K562 (cell line): ENCODE measurements at regions not wholly inside any gene's neighbourhood (a gene's known extent, or its start where the extent isn't known, plus 50 kb on each side); places are given as distances from the start of the nearest gene placed in this dataset.

Experiments used
- ATAC-seq: fragments of 200-7000 bp; cut with Tn5 transposase; 3 replicates; pipeline ENCODE4 v1.9.1; 2020; ENCODE audit warnings: moderate library complexity
- BruUV-seq: library from RNA; stranded (reverse); fragments of 400-500 nt; replicated peaks from 2 replicates; lab custom pipeline; 2021; lab: Mats Ljungman, UMichigan
- CTCF ChIA-PET: fragments of 300-600 bp; formaldehyde crosslinking; extraction: SDS; loops from one replicate; lab custom pipeline; 2021; ENCODE audit warnings: low intra/inter-chr PET ratio; lab: Yijun Ruan, JAX
- POLR2A ChIA-PET: fragments of 300-600, 350-650 bp; sonication (Branson Sonifier 250); formaldehyde crosslinking; extraction: SDS; loops from one replicate; lab custom pipeline; 2021; ENCODE audit warnings: antibody characterized with exemption, inconsistent platforms; lab: Yijun Ruan, JAX
- DNase-seq, 4 experiments: peaks; one replicate each; pipeline versions ENCODE4 v3.0.0 to v3.0.0-alpha.2; 2011 to 2018; ENCODE audit warnings: low spot score in 3 of 4, mixed read lengths in 3 of 4; ENCODE audit errors: extremely low read depth in 1 of 4
- FAIRE-seq: peaks from 2 replicates; lab custom pipeline; 2011; peaks lifted over from hg19 to GRCh38; lab: Jason Lieb, UNC
- H2AFZ ChIP-seq: 2 replicates; pipeline ENCODE4 v1.6.0; 2011; ENCODE audit warnings: low read depth, low read length, control low read depth, inconsistent platforms
- H3K27ac ChIP-seq: fragments of 200-600 bp; 3 replicates; pipeline ENCODE4 v1.8.0; 2011; ENCODE audit warnings: low read depth, mild to moderate bottlenecking, control low read depth, inconsistent platforms, low read length, moderate library complexity, mixed read lengths; ENCODE audit errors: extremely low read depth
- H3K27me3 ChIP-seq, 2 experiments: fragments of 300-600 bp in 1 of 2; 2 replicates in 1 of 2; 3 replicates in 1 of 2; pipeline versions ENCODE4 v1.6.0 to v1.8.0; 2011; ENCODE audit warnings: inconsistent platforms in 2 of 2, low read length in 2 of 2, mild to moderate bottlenecking in 1 of 2, mixed read lengths in 1 of 2, moderate library complexity in 1 of 2; ENCODE audit not compliant: control insufficient read depth in 2 of 2, insufficient read depth in 2 of 2
- H3K36me3 ChIP-seq: fragments of 300-600 bp; 3 replicates; pipeline ENCODE4 v1.8.0; 2011; ENCODE audit warnings: mild to moderate bottlenecking, low read length, inconsistent platforms; ENCODE audit not compliant: control insufficient read depth, insufficient read depth
- H3K4me1 ChIP-seq, 2 experiments: fragments of 200-600 bp in 1 of 2; replicated peaks in 1 of 2; 2 replicates in 1 of 2; 3 replicates in 1 of 2; pipeline versions ENCODE4 v1.5.1 to v1.8.0; 2011; ENCODE audit warnings: inconsistent platforms in 2 of 2, low read length in 2 of 2, mild to moderate bottlenecking in 1 of 2, mixed read lengths in 1 of 2, moderate library complexity in 1 of 2; ENCODE audit not compliant: control insufficient read depth in 2 of 2, insufficient read depth in 2 of 2
- H3K4me2 ChIP-seq: 2 replicates; pipeline ENCODE4 v1.6.1; 2011; ENCODE audit warnings: low read length, control low read depth, inconsistent platforms, mixed read lengths; ENCODE audit not compliant: insufficient read depth
- H3K4me3 ChIP-seq: fragments of 200-600 bp; sonication (generic), shearing (Covaris generic); 2 replicates; pipeline ENCODE4 v1.5.1; 2016; ENCODE audit warnings: control low read depth, inconsistent platforms
- H3K79me2 ChIP-seq: fragments of 200-600 bp; 3 replicates; pipeline ENCODE4 v1.8.0; 2011; ENCODE audit warnings: low read length, inconsistent platforms; ENCODE audit not compliant: control insufficient read depth, insufficient read depth
- H3K9ac ChIP-seq, 2 experiments: 2 replicates each; pipeline versions ENCODE4 v1.6.0 to v1.6.1; 2011; ENCODE audit warnings: low read depth in 2 of 2, low read length in 2 of 2, control low read depth in 1 of 2, inconsistent platforms in 1 of 2, mild to moderate bottlenecking in 1 of 2, mixed read lengths in 1 of 2; ENCODE audit not compliant: insufficient read depth in 1 of 2
- H3K9me1 ChIP-seq: one replicate; pipeline ENCODE4 v1.6.0; 2011; ENCODE audit warnings: inconsistent platforms, mild to moderate bottlenecking, low read length, moderate library complexity; ENCODE audit not compliant: control insufficient read depth, insufficient read depth
- H3K9me3 ChIP-seq: replicated peaks from 2 replicates; pipeline ENCODE4 v1.5.1; 2011; ENCODE audit warnings: low read depth, low read length, inconsistent platforms; ENCODE audit not compliant: control insufficient read depth, insufficient read depth
- H4K20me1 ChIP-seq: replicated peaks from 2 replicates; pipeline ENCODE4 v1.6.1; 2011; ENCODE audit warnings: low read length, inconsistent platforms, mixed read lengths; ENCODE audit not compliant: control insufficient read depth, insufficient read depth
- CHD7 ChIP-seq: fragments of 200-600 bp; sonication (generic); IDR thresholded peaks from one replicate; pipeline ENCODE4 v1.6.1; 2012; ENCODE audit warnings: mild to moderate bottlenecking, low read depth, low read length, inconsistent platforms
- MEF2A ChIP-seq: IDR thresholded peaks from 2 replicates; pipeline ENCODE4 v1.6.1; 2011; ENCODE audit warnings: low read depth, mild to moderate bottlenecking, low read length, moderate library complexity; ENCODE audit not compliant: control insufficient read depth
- MLX ChIP-seq, 2 experiments: fragments of 450-650 bp in 1 of 2; sonication (generic) in 1 of 2; formaldehyde crosslinking; conservative IDR thresholded peaks; 2 replicates each; pipeline versions ENCODE4 v1.4.0 to v1.8.1; 2020 to 2022; ENCODE audit warnings: mild to moderate bottlenecking in 1 of 2, missing genetic modification reagents in 1 of 2
- NR2F6 ChIP-seq: fragments of 450-650 bp; formaldehyde crosslinking; IDR thresholded peaks from 2 replicates; pipeline ENCODE4 v1.4.0; 2020; ENCODE audit warnings: mild to moderate bottlenecking
- RFX1 ChIP-seq: fragments of 450-650 bp; IDR thresholded peaks from 2 replicates; pipeline ENCODE4 v1.6.1; 2016; ENCODE audit warnings: mild to moderate bottlenecking, moderate library complexity
- SAFB2 ChIP-seq: fragments of 200-400 bp; formaldehyde crosslinking; IDR thresholded peaks from 2 replicates; pipeline ENCODE4 v1.6.1; 2018; ENCODE audit warnings: borderline replicate concordance, low read length, low read depth, moderate library complexity; ENCODE audit not compliant: severe bottlenecking
- SMC3 ChIP-seq: conservative IDR thresholded peaks from 2 replicates; pipeline ENCODE4 v1.6.1; 2011; ENCODE audit warnings: low read depth, low read length, improper control_type of control experiment; ENCODE audit not compliant: insufficient read depth
- ZNF184 ChIP-seq: sonication (generic); formaldehyde crosslinking; IDR thresholded peaks from 2 replicates; pipeline ENCODE4 v1.5.0; 2020; ENCODE audit warnings: missing genetic modification reagents
- ZNF324 ChIP-seq: fragments of 250-450 bp; sonication (Bioruptor Pico); IDR thresholded peaks from 2 replicates; pipeline ENCODE4 v1.4.0; 2020; ENCODE audit warnings: mild to moderate bottlenecking
- ZNF699 ChIP-seq: fragments of 250-450 bp; sonication (Bioruptor Pico); IDR thresholded peaks from 2 replicates; pipeline ENCODE4 v1.8.0; 2021; ENCODE audit warnings: mild to moderate bottlenecking, moderate library complexity; ENCODE audit not compliant: insufficient replicate concordance
- WGBS: fragments of 100-300 bp; shearing (Covaris generic); methylation state at CpG from one replicate; pipeline ENCODE4 v1.1.6; 2016; ENCODE audit warnings: low coverage, mixed read lengths; ENCODE audit not compliant: insufficient coverage; ENCODE audit errors: missing lambda C conversion rate; 5-methylcytosine and 5-hydroxymethylcytosine counted together
- in situ Hi-C: fragments of 300-500 bp; cut with MboI; formaldehyde crosslinking; loops from 4 replicates; pipeline ENCODE4 v1.15.0; 2018; ENCODE audit warnings: inconsistent platforms, mixed read lengths
- intact Hi-C: fragments of 100-400 bp; cut with micrococcal nuclease; formaldehyde crosslinking; loops from 2 replicates; pipeline ENCODE4 v1.14.2; 2022

- no peak for TF ChIP-seq MLX (CRISPR knock-in tag; conservative IDR thresholded peaks at IDR 0.05)
Observed at GRCh38 chr7:41828911-41829310, 126.0 kb upstream of the INHBA start (continued).

GRCh38 chr7:41826641-41827040 lies 123.8 kb upstream of the INHBA start:
- no peak for FAIRE-seq
- Histone ChIP-seq H3K4me1 (no peaks in the 10 kb centered on the region), H3K79me2 (no peaks in the 10 kb centered on the region), H3K9ac (no peak overlapping the region), H3K4me2 (no peak overlapping the region), H3K4me3 (no peak overlapping the region), H4K20me1 (no peaks in the 10 kb centered on the region), H3K27me3 (no peaks in the 10 kb centered on the region), H2AFZ (no peak overlapping the region), H3K27ac (no peak overlapping the region), H3K9me3 (no peaks in the 10 kb centered on the region), H3K9me1 (no peaks in the 10 kb centered on the region), H3K36me3 (no peaks in the 10 kb centered on the region)
- POLR2A ChIA-PET, result no interaction called here
- CTCF ChIA-PET, result no interaction called here
- WGBS, result 0% methylated on average over 1 of the region's 1 CpG
- in situ Hi-C loops (no loop called here), intact Hi-C loops (no loop called here)
- no peak for ATAC-seq
- no peak for DNase-seq
- BruUV-seq, result no TSS peak
- TF ChIP-seq ZNF184 (CRISPR knock-in tag), result no peak
- TF ChIP-seq CHD7, result no peak
- TF ChIP-seq SAFB2, result no peak
- no peak for TF ChIP-seq SMC3
- TF ChIP-seq RFX1, result no peak
- TF ChIP-seq ZNF699 (CRISPR knock-in tag), result no peak
- TF ChIP-seq MEF2A, result no peak
- no peak for TF ChIP-seq NR2F6 (CRISPR knock-in tag)
- no peak for TF ChIP-seq ZNF324 (CRISPR knock-in tag)
